ENCODE measurements at regions not wholly inside any gene's neighbourhood (a gene's known extent, or its start where the extent isn't known, plus 50 kb on each side); places are given as distances from the start of the nearest gene placed in this dataset.

DNA sequence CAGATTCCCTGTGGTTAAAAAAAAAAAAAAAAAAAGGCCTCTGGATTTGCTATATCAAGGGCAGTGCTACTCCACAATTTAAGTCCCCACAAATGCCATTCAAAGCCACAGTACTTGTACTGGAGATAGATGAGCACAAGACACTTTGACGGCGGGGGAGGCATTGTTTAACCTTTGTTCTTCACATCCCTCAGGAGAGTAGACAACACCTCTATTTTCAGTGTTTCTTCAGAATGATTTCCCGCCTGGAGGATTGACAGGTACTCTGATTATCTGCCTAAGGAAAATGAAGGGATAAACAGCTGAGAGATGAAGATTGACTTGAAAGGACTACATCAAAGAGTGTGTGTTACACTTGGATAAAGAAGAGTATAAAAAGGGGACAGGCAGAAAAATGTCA lies 58.7 kb downstream of the OTOL1 start:
- DNase-seq (ENCODE audit: low spot score), result no peak

DNA sequence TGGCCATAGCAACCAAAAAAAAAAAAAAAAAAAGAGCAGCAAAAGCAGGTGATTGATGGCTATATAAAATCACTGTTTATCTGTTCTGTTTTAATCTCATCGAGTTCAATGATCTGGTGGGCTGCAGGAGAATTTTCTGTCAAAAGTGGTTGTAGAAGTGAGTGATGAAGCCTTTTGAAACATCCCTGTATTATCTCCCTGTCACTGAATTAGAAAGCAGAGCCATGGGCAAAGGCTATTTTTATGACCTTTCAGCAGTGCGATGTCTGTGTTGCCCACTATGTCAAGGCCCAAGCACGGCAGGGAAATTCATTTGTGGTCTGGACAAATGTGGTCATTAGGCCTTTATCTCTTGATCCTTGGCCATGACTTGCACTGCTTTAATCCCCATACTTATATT lies 59.9 kb downstream of the OTOL1 start:
- no peak for DNase-seq (ENCODE audit: low spot score)

- DNase-seq (ENCODE audit: low spot score), result no peak
Measured at GRCh38 chr3:161556941-161557340, 60.3 kb downstream of the OTOL1 start.

GRCh38 chr3:161557445-161558150 lies 61.0 kb downstream of the OTOL1 start:
- DNase-seq (ENCODE audit: low spot score), result no peak

DNA sequence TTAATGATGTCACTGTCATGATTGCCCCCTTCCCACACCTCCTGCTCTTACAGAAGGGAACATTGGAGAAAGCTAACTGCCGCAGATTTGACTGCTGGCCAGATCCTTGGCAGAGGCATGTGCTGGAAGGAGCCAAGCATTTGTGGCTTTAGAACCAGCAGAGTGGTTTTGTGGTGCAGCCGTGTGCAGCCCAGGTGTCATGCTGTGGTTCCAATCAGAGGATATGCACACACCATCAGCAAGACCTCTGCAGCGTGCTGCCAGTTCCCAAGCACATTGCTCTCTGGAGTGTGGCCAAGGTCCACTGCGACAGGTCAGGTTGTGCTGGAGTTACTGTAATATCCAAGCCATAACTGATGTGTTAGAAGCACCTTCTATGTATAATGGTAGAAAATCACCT lies 61.6 kb downstream of the OTOL1 start:
- DNase-seq (ENCODE audit: low spot score), result no peak

DNA sequence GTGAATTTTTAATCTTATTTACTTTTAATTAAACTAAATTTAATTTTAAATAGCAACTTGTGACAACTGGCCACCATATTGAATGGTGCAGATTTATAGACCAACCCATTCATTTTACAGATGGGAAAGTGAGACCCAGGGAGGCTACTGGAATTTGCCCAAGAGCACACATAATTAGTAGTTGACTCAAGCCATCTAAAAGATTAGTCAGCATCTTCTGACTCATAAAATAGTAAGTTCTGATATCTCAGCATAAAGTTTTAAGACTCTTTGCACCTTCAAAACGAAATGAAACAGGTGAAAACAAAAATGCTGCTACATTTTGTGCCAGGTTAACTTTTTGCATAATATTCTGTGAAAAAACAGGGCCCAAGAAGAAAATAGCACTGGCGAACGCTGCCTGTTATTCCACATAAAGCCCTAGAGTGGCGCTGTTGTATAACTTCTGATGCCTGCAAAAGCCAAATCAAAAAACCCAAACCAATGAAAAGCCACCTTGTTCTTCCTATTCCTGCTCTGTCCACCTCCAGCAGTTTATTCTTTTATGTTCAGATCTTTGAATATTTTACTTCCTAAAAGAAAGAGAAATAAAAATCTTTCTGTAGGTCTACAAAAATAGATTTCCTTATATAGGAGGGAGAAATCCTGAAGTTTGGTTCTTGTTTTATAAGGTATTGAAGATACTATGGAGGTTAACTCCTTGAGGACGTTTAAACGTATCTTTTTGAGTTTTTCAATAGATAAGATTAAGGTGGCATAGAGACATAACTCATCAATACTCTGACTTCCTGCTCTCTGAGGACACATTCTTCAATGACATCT lies 62.8 kb downstream of the OTOL1 start:
- DNase-seq (ENCODE audit: low spot score), result peak; percentile 85

DNA sequence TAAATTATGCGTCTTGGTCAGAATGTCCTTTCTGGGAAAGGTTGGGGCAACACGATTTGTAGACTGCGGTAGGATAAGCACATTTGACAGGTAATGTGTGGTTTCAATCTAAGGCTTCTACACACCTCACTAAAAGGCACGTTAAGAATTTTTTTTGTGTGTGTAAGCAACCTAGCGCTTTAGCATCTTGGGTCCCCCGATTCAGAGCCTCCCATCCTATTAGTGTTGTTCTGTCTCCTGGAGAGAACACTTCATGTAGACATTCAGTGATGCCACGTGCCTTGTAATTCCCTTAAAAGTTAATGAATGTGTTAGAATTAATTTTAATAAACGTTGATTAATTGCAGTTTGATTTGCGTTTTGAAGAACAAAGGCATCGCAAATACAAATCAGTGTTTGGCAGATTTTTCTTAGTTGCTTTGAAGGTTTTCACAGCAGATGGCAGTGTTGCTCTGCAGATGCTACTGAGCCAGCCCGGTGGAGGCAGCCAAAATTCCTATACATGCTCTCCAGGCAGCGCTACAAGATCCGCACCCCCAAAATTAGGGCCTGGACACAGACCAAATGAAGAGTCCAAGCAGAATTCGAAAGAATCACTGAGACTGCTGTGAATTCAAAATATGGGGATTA lies 63.5 kb downstream of the OTOL1 start:
- peak; percentile 77 for DNase-seq (ENCODE audit: low spot score)

DNA sequence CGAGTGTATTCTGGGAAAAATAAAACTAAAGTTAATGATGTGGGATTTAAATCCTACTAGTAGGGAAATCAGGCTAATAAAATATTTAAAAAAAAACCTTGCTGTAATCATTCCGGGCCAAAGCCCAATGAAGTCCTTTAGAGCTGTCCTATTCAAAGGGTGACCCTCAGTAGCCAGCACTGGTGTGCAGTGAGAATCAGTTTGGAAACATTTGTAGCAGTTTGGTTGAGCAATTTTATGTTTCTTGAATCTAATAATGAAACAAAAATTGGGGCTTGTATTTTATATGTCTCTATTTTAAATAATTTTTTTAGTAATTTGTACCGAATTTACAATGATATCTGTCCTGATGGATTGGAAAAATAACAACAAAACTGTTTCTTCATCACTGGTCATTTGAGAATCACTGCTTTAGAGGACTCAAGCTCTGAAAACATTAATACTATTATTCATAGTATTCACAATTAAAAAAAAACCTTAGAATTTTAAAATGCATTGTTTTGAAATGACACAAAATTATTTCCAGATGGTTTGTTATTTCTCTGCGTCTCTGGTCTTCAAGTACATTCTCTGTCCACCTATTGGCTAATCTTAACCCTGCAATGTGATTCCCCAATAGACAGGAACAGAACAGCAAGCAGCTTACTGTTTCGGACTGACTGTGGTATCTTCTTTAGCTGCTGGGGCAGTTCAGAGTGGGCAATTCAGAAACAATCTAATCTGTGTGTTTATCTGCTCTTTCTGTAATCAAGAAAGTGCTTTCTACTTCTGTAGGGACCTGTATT lies 71.2 kb downstream of the OTOL1 start:
- DNase-seq (ENCODE audit: low spot score), result no peak

GRCh38 chr3:161568671-161569070 lies 72.1 kb downstream of the OTOL1 start:
- DNase-seq (ENCODE audit: low spot score), result no peak

DNA sequence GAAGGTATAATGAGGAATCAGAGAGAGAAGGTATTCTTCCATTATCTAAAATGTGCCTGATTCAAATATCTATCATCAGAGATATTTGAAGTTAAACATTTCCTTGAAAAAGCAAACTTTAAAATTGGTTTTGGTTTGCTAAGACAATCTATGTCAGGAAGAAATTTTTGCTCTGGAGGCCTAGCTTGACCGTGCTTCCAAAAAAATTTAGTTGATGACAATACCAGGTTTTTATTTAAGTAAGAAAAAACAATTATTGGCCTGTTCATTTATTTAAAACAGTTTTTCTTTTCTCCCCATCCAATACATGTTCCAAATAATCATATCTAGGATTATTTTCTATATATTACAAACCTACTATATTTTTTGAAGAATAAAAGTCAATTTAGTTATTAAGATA lies 75.3 kb downstream of the OTOL1 start:
- DNase-seq (ENCODE audit: low spot score), result no peak

DNA sequence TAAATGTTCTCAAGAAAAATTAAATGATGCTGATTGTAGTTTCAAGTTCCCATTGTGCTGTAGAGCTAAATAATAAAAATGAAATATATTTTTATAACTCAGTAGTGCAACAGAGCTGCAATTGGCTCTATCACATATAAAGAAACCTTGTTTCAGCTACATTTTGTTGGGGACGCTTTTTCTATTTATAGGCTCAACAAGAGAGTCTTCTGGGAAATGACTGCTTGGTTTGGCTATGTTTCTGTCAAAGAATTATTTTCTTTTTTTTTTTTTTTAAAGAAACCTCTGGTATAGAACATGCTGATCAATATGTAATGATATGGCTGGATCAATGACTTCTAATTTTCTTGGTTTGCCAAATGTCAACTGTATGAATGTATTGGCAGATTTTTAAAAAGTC lies 76.5 kb downstream of the OTOL1 start:
- DNase-seq (ENCODE audit: low spot score), result no peak

DNA sequence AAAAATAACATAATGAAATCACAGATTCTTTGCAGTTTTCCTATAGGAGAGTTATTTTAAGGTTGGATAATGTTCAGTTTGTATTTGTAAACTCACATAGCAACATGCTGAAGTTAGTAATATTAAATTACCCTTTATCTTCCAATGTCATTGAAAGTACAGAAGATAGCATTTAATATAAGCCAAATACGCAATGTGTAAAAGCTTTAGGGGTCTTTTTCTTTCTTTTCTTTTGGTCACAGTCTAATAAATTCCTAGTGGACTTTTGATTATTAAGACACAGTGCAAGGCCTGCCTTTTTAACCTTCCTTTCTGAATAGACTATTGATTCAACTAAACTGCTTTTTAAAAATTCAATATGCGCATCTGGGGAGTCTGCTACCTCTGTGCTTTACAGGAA lies 79.3 kb downstream of the OTOL1 start:
- no peak for DNase-seq (ENCODE audit: low spot score)

GRCh38 chr3:161576311-161576710 lies 79.7 kb downstream of the OTOL1 start:
- no peak for DNase-seq (ENCODE audit: low spot score)

GRCh38 chr3:161576714-161577510 lies 80.3 kb downstream of the OTOL1 start:
- no peak for DNase-seq (ENCODE audit: low spot score)

GRCh38 chr3:161577662-161578061 lies 81.1 kb downstream of the OTOL1 start:
- no peak for DNase-seq (ENCODE audit: low spot score)

- no peak for DNase-seq (ENCODE audit: low spot score)
Measured at GRCh38 chr3:161579395-161580126, 83.0 kb downstream of the OTOL1 start.

- no peak for DNase-seq (ENCODE audit: low spot score)
Measured at GRCh38 chr3:161585922-161586321, 89.3 kb downstream of the OTOL1 start.

DNA sequence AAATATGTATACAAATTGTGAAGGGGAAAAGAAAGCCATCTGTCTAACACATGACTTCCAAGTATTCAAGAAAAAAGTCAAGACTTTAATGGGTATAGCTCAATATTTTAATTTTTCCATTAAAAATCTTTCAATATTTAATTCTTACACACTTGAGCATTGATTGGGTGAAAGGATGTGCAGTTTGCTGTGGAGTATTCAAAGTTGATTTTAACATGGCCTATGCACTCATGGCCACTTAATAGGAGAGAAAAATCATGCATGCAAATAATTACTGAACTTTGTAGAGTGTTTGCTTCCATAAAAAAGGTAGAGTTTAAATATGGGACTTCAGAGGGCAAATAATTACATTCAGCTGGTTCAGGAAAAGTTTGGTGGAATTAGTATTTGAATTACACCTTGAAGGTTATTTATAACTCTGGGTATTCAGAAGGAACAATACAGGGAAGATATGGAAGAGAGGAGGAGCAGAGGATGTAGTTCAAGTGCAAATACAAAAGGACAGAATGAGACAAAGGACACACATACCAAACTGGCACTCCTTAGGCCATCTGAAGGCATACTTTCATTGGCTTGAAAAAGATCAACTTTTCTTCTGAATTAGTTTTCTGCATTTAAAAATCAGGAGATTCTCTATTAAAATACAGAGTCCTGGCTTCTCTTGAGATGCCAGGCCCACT lies 90.1 kb downstream of the OTOL1 start:
- no peak for DNase-seq (ENCODE audit: low spot score)

GRCh38 chr3:161598639-161599038 lies 102.0 kb downstream of the OTOL1 start:
- no peak for DNase-seq (ENCODE audit: low spot score)

DNA sequence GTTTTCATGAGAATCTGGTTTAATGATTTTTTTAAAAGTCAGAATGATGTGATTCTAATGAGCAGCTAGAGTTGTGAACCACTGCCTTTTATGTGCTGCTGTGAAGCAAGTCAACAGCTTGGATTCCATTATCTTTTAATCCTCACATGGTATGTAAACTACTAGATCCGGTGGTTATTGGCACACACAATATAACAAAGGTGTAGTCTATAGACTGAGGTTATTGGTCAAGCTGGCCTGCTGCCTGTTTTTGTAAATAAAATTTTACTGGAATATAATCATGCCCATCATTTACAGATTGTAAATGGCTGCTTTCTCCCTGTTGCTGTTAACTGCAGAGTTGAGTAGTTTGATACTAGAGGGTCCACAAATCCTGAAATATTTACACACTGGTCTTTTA lies 103.1 kb downstream of the OTOL1 start:
- no peak for DNase-seq (ENCODE audit: low spot score)
